HCT116 (cell line): ENCODE measurements at regions not wholly inside any gene's neighbourhood (a gene's known extent, or its start where the extent isn't known, plus 50 kb on each side); places are given as distances from the start of the nearest gene placed in this dataset.

Source experiments
- CEBPB ChIP-seq: IDR thresholded peaks from 2 replicates; pipeline ENCODE4 v1.6.1; 2012; ENCODE audit warnings: low read depth
- ELF1 ChIP-seq: IDR thresholded peaks from 2 replicates; pipeline ENCODE4 v1.6.1; 2012; ENCODE audit warnings: low read depth, borderline replicate concordance
- EZH2 ChIP-seq: fragments of 200-600 bp; sonication (generic); IDR thresholded peaks from 2 replicates; pipeline ENCODE4 v1.6.1; 2017; ENCODE audit warnings: antibody characterized with exemption, mixed run types
- POLR2A ChIP-seq: IDR thresholded peaks from 2 replicates; pipeline ENCODE4 v1.7.0; 2011; ENCODE audit warnings: borderline replicate concordance; ENCODE audit not compliant: insufficient read depth, insufficient read length; ENCODE audit errors: extremely low read depth
- REST ChIP-seq: IDR thresholded peaks from 2 replicates; pipeline ENCODE4 v1.6.1; 2012; ENCODE audit warnings: low read depth
- SIN3A ChIP-seq: IDR thresholded peaks from 2 replicates; pipeline ENCODE4 v1.6.1; 2012; ENCODE audit warnings: low read depth
- SP1 ChIP-seq: IDR thresholded peaks from 2 replicates; pipeline ENCODE4 v1.6.1; 2012; ENCODE audit warnings: low read depth
- YY1 ChIP-seq: IDR thresholded peaks from 2 replicates; pipeline ENCODE4 v1.6.1; 2011; ENCODE audit warnings: low read length, low read depth, moderate library complexity, mild to moderate bottlenecking; ENCODE audit not compliant: insufficient replicate concordance; ENCODE audit errors: extremely low read depth
- TF ChIP-seq, protein P1 (sequence below), 3 experiments: fragments of 200-600 bp in 1 of 3; sonication (generic) in 1 of 3; IDR thresholded peaks in 2 of 3; conservative IDR thresholded peaks in 1 of 3; 2 replicates each; pipeline ENCODE4 v1.5.1; 2012 to 2017; ENCODE audit warnings: low read depth in 2 of 3, low read length in 2 of 3, antibody characterized with exemption in 1 of 3, borderline replicate concordance in 1 of 3, control low read depth in 1 of 3, mild to moderate bottlenecking in 1 of 3, mixed read lengths in 1 of 3, mixed run types in 1 of 3, moderate library complexity in 1 of 3; ENCODE audit not compliant: insufficient read depth in 1 of 3
- TF ChIP-seq, protein P2 (sequence below): IDR thresholded peaks from 2 replicates; pipeline ENCODE4 v1.6.1; 2012

DNA sequence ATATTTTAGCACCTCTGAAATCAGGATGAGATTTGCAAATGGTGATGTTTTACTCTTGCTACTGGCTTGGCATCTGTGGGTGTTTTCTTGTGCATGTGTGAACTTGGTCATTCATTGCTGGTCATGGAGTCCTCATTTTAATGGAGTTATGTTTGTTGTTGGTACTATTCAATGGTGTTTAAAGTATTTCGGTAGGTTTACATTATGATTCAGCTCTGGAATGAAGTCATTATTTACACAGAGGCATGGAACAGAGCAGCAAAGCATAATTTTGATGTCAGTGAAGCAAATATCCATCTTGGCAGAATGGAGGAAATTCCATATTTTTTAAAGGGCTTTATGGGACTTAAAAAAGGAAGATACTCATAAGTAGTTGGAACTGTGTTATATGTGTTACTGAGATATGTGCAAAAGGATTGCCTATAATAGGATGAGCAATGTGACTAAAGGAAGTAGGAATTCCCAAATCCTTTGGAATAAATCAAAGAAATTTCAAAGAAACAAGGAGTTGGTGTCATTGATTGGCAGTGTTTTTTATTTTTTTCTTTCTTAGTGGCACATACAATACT lies 147.4 kb downstream of the ACTBL2 start:
- no peak for TF ChIP-seq ELF1
- TF ChIP-seq, protein P1, sequence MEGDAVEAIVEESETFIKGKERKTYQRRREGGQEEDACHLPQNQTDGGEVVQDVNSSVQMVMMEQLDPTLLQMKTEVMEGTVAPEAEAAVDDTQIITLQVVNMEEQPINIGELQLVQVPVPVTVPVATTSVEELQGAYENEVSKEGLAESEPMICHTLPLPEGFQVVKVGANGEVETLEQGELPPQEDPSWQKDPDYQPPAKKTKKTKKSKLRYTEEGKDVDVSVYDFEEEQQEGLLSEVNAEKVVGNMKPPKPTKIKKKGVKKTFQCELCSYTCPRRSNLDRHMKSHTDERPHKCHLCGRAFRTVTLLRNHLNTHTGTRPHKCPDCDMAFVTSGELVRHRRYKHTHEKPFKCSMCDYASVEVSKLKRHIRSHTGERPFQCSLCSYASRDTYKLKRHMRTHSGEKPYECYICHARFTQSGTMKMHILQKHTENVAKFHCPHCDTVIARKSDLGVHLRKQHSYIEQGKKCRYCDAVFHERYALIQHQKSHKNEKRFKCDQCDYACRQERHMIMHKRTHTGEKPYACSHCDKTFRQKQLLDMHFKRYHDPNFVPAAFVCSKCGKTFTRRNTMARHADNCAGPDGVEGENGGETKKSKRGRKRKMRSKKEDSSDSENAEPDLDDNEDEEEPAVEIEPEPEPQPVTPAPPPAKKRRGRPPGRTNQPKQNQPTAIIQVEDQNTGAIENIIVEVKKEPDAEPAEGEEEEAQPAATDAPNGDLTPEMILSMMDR (IDR thresholded peaks at IDR 0.05 in 2 of 3, conservative IDR thresholded peaks at IDR 0.05 in 1 of 3; ENCODE audit: borderline replicate concordance in 1 of 3, insufficient read depth in 1 of 3, low read depth in 2 of 3, low read length in 2 of 3): no peak
- TF ChIP-seq SP1: no peak
- no peak for TF ChIP-seq REST
- TF ChIP-seq YY1: no peak
- TF ChIP-seq SIN3A: no peak
- TF ChIP-seq POLR2A: no peak
- TF ChIP-seq CEBPB: no peak
- TF ChIP-seq, protein P2, sequence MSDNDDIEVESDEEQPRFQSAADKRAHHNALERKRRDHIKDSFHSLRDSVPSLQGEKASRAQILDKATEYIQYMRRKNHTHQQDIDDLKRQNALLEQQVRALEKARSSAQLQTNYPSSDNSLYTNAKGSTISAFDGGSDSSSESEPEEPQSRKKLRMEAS: no peak
- TF ChIP-seq EZH2: no peak
